ENCODE measurements at regions not wholly inside any gene's neighbourhood (a gene's known extent, or its start where the extent isn't known, plus 50 kb on each side); places are given as distances from the start of the nearest gene placed in this dataset.

DNA sequence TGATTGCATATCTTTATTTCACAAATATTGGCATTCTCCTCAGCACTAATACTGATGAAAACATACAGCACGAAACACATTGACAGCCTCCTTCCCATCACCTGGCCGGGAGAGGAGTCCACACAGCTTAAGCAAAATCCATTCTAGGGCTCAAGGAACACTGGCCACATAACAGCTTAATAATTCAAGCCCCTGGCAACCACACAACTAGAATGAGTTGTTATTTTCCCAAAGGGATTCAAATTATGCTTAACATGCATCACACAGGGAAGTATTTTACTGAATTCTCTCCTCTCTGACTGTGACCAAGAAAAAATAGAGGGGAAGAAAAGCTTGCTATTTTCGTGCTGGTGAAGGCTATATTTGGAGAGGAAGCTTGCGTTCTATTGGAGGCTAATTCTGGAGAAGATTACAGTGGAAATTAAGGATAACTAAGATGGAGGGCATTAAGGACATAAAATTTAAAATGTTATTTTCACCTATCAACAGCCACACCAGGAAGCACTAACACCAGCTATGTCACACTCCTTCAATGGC lies 198.5 kb downstream of the ADGRG6 start:
- no peak for DNase-seq (ENCODE audit: low spot score)

DNA sequence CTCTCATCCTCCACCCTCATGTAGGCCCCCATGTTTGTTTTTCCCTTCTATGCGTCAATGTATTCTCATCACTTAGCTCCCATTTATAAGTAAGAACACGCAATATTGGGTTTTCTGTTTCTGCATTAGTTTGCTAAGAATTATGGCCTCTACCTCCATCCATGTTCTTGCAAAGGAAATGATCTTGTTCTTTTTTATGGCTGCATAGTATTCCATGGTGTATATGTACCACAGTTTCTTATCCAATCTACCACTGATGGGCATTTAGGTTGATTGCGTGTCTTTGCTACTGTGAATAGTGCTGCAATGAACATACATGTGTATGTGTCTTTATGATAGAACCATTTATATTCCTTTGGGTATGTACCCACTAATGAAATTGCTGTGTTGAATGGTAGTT lies 200.0 kb downstream of the ADGRG6 start:
- DNase-seq (ENCODE audit: low spot score) = no peak

DNA sequence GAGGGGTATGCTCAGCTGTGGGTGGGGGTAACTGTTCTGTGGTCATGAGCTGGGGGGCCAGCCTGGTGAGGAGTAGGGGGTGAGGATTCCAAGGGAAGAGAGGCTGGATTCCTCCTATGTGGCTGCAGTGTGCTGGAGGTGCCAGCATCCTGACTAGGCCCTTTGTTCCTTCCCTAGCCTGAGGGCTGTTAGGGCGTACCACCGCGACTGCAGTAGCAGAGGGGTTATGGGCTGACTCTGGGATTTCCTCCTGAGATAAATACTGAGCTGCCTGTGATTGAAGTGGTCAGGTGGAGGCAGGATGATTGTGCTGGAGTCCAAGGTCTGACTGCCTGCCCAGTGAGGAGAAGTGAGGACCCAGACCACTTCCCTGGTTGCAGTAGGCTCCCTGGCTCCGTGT lies 205.3 kb downstream of the ADGRG6 start:
- DNase-seq (ENCODE audit: low spot score) = peak; percentile 13

DNA sequence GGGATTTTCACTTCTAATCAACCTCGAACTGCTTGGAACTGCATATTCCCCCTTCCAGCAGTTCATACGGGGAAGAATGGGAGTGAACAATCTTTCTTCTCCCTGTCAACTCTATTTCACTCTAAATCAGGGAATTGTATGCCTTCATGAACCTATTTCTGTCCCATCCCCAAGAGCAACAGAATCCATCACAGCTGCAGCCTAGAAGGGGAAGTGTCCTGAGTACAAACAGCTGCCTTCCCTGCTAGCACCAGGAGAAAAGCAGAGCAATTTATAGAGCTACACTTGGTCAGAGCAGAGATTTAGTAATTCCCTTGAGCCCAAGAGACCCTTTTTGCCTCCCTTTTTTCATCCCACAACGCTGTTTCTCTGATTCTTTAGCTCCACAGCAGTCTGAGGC lies 208.4 kb downstream of the ADGRG6 start:
- DNase-seq (ENCODE audit: low spot score) = no peak

DNA sequence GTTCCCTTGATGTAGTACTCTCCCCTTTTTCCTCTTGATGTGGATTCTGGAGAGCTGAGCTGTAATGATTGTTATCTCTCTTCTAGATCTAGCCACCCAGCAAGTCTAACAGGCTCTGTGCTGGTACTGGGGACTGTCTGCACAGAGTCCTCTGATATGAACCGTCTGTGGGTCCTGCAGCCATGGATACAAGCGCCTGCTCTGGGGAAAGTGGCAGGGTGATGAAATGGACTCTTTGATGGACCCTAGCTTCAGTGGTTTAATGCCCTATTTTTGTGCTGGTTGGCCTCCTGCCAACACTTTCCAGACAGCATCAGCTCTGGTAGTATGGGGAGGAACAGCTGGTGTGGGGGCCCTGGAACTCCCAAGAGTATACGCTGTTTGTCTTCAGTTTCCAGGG lies 216.3 kb downstream of the ADGRG6 start:
- no peak for DNase-seq (ENCODE audit: low spot score)

DNA sequence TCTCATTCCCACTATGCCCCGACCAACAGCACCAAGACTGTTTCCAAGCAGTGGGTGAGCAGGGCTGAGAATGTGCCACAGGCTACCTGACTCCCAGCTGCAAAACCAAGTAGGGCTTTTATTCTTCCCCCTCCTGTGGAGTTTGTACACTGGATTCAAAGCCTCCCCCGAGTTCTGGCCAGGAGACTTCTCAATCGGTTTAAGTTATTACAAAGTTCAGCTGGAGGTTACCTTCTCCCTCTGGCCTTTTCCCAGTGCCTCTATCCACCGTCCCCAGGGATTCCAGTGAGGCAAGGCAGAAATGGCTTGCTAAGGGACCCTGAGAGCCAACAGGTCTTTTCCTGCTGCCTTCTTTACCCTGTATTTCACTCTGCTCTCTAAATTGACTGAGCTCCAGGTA lies 217.0 kb downstream of the ADGRG6 start:
- DNase-seq (ENCODE audit: low spot score) = no peak

DNA sequence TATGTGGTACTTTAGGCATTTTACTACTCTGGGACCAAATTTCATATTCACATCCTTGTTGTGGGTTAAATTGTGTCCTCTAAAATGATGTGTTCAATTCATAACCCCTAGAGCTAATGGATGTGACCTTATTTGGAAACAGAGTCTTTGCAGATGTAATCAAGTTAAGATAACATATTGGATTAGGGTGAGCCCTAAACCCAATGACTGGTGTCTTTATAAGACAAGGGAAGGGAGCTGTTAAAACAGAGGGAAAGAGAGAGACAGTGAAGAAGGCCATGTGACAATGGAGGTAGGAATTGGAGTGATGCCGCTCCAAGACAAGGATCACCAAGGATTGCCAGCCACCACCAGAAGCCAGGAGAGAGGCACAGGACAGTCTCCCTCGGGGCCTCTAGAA lies 220.0 kb downstream of the ADGRG6 start:
- DNase-seq (ENCODE audit: low spot score) = no peak

DNA sequence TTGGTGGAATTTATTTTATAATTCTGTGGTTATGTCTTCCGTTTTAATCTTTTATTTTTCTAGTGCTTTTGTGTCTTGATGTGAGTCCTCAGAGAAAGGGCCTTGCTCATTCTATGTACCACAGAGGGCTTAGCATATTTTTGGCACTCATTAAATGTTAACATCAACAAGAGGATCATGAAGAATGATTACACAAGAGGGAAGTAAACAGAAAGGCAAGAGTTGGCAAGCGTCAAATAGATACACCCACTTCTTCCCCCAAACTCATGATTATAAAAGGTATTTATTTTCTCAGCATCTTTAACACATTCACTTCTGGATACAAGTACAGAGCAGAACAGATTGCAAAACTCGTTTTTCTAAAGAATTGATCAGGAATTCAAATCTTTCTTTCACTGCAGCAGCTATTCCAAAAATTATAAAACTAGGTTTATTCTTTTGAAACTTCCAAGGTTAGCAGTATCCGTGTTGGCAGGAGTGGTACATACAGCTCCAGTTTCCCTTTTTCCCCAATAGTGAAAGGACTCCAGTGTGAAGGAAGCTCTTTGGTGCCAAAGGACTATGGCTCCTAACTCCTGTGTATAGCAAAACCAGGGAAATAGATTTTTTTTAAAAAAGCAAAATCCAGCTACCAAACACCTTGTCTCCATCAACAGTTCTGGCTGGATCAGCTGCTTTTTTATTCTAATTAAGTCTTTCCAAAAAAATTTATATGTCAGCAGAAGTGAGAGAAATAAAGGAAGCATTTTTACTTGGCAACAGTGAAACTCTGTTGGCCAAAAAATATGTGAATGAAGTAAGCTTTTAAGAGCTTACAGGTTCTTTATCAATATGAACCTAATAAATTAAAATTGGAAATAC lies 221.9 kb downstream of the ADGRG6 start:
- DNase-seq (ENCODE audit: low spot score) = no peak

DNA sequence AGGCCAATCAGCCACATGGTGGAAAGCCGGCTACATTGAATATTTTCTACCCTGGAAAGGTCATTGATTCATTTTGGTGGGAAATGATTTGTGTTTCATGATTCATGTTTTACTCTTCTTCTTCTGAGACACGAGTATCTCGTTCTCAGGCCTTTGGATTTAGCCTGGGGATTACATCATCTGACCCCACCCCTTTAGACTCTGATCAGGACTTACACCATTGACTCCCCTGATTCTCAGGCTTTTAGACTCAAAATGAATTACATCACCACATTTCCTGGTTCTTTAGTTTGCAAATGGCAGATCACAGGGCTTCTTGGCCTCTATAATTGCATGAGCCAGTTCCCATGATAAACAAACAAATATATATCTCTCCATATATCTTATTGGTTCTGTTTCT lies 228.8 kb downstream of the ADGRG6 start:
- DNase-seq (ENCODE audit: low spot score) = no peak

DNA sequence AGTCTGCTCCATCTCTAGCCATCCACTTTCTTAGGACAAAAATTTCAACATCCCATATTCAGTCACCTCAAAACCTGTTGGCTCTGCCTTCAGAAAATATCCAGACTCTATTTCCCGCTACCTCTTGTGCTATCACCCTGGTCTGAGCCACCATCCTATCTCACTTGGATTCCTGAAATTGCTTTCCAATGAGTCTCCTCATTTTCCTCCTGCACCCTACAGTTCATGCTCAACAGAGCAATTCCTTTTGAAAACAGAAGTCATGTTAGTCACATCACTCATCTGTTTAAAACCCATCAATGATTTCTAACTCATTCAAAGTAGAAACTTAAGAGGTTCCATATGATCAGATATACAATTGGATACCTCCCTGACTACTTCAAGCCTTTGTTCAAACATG lies 229.9 kb downstream of the ADGRG6 start:
- no peak for DNase-seq (ENCODE audit: low spot score)

DNA sequence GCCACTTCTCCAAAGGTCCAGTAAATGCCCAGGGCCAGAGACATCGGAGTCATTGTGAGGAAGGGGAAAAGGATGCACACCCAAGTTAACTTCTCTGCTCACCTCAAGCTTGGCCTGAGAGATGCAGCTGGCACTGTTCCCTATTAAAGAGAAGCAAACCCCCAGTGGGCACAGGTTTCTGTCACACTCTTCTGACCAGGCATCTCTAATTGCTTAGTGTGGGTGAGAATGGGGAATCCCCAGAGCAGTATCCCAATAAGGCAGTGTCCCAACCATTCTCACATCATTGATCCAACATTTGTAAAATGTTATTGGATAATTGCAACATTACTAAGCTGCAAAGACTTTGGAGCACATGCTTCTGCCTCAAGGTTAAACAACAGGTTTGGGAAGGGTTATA lies 232.3 kb downstream of the ADGRG6 start:
- DNase-seq (ENCODE audit: low spot score) = no peak

DNA sequence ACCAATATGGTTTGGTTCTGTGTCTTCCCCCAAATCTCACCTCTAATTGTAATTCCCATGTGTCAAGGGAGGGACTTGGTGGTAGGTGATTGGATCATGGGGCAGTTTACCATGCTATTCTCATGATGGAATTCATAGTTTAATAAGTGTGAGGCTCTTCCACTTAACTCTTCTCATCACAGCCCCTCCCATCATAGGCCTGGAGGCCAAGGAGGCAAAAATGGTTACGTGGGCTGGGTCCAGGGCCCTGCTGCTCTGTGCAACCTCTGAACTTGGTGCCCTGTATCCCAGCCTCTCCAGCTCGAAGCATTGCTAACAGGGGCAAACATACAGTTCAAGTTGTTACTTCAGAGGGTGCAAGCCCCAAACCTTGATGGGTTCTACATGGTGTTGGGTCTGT lies 232.7 kb downstream of the ADGRG6 start:
- no peak for DNase-seq (ENCODE audit: low spot score)

DNA sequence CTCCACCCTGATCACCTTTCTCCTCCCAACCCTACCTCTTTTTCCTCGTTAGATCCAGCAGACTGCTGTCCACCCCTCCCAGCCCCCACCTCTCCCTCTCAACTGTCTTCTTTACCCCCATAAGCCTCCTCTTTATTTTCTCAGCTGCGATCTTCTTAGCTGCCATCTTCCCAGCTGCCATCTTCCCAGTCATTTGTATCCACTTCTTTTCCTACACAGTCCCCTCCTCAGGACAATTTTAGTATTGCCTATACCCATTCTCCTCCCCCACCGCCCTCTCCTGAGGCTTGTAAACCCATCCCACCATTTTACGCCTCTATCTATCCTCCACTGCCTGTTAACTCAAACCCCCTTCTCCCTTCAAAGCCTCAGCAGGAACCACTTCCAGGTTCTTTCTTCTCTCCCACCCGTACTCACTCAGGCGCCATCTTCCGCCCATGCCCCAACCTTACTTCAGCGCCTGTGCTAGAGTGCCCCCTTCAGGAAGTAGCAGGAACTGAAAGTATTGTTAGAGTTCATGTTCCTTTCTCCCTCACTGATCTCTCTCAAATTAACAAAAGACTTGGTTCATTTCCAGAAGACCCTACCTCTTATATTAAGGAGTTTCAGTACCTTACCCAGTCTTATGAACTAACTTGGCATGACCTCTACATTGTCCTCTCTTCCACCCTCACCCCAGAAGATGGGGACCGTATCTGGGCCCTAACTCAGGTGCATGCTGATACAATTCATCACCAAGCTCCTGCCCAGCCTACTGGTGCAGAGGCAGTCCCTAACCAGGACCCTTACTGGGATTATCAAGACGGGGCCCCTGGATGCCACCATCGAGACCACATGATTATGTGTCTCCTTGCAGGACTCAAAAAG lies 236.0 kb downstream of the ADGRG6 start:
- peak; percentile 26 for DNase-seq (ENCODE audit: low spot score)

DNA sequence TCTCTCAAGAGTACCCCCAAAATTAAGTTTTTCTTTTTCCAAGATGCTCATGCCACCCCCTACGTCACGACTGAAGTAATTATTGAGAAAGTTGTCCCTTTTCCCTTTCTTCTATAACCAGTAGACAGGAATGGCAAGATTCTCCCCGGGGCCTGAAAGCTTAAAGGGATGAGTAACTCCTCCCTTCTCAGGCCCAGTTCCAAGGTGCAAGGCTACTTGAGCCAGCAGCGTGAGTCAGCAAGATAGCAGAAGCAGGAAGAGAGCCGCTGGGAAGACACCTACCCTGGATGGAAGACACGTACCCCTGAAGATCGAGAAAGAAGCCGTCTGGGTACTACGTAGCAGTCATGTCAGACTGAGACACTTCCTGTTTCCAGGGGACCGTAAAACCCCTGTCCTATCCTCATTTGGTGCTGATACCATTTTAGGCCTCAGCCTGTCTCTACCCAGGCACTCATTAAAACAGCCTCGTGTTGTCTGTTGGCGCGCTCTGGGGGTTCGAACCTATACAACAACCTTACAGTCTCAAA lies 241.0 kb downstream of the ADGRG6 start:
- no peak for DNase-seq (ENCODE audit: low spot score)

DNA sequence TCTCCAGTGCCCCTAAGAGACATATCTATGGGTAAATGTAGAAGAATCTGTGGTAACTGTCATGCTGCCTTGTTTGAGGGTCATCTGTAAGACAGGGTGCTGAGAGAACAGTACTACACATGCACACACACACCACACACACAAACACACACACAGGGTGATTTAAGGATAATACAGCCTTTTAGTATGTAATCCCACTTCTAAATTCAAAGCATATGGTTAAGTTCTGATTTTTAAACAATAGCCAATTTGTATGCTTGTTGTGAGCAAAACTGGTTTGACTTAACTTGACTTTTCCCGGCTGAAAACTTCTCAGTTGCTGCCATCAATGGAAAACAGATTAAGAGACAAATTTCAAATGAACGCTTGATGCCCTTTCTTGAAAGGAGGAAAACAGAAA lies 241.8 kb downstream of the ADGRG6 start:
- no peak for DNase-seq (ENCODE audit: low spot score)

DNA sequence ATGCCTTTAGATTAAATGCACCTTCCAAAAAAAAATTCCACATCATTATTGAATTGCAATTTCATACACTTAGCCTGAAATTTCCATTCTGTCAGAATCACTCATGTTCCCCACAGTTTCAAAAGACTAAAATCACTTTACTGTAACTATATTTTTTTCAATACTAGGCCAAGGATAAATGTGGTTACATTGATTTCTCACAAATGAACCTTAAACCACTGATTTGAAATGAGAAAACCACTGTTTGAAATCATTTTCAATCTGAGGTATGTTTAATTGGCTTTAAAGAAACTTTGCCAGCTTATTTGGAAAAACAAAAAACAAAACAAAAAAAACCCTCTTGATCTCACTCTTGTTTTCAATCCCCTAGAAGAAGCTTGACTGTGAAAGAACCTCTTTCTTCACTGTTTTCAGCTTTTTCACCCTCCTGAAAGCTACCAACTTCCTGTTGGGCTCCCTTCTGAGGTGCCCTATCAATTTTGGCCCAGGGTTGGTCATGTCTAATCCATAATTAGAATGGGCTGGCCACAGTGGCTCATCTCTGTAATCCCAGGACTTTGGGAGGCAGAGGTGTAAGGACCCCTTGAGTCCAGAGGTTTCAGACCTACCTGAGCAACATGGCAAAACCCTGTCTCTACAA lies 242.5 kb downstream of the ADGRG6 start:
- no peak for DNase-seq (ENCODE audit: low spot score)

DNA sequence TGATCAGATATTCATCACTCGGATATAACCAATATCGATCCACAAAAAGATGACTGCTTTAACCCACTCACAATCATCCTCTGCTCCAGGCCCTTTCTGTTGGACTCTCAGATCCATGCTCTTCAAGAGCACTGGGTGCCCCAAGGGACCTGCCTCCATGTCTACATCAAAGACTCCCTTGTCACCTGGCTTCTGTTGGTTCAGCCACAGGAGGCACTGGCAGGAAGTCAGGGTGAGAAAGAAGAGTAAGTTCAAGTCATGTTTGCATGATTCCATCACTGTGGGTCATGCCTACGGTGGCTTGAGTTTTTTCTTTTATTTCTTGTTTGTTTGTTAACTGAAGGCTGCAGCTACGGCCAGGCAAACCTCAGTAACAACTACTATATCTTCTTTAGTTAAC lies 243.3 kb downstream of the ADGRG6 start:
- no peak for DNase-seq (ENCODE audit: low spot score)

DNA sequence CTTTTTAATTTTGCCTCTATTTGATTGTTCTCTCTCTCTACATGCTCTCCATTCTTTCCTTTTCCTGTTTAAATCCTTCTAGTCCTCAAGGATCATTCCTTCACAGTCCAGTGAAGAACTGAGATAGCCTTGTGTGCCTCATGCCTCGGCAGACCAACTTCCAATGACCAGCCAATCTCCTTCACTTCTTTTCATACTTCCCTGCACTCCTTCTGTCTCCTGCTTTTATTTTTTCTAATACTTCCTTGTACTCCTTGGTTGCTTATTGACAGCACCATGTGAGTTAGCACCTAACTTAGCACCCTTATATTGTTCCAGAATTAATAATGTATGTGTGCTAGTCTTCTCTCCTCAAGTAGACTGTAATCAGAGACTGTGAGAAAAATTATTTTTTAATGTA lies 246.8 kb downstream of the ADGRG6 start:
- DNase-seq (ENCODE audit: low spot score) = no peak

DNA sequence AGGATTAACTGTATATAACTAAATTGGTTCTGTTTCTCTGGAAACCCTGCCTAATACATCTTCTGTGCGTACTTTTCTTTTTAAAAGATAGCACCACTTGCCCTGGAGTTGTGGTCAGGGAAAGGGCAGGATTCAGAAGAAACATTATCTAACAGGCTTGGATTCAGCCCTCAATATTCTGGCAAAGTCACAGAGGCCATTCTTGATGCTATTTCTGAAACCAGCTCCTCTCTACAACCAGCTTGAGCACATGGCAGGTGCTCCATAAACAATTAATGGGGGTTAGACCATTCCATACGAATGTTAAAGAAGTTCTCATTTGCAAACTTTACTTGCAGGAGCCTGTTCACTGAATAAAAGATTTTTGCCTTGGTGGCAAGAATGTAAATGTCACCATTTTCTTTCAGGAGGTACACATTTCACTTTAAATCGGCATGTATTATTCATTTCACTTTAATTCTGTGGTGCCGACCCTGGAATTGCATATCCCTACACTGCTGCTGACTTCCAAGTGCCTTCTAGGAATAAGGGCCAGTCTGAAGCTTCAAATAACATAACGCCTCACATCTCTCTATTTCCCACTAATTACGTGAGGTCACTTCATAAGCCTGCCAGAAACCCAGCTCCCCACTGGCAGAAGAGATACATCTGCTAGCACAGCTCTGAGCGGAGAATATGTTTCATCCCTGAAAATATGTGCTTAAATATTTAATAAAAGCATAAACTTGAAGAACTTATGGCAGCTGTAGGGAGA lies 248.7 kb downstream of the ADGRG6 start:
- DNase-seq (ENCODE audit: low spot score) = no peak

DNA sequence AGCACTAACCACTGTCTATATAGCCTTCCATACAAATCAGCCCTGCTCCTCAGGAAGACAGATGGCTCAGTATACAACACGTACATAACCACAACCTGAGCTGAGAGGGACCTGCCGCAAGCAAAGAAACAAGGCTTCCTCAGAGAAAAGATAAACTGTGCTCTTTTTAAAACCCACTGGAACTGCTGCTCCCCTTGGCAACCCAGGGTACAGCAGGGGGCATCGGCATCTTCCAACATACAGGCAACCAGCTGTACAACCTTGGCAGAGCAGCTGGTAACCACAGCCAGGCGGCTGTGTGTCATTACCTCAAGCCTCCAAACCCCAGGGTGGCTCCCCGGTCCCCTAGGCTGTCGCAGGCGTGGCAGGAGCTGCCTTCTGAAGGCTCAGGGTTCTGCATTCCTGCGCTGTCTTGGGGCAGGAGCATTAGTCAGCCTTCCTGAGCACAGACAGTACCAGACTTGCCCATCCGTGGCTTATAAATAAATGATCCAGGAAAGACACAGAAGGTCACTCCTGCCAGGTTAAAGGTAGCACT lies 249.5 kb downstream of the ADGRG6 start:
- no peak for DNase-seq (ENCODE audit: low spot score)

DNA sequence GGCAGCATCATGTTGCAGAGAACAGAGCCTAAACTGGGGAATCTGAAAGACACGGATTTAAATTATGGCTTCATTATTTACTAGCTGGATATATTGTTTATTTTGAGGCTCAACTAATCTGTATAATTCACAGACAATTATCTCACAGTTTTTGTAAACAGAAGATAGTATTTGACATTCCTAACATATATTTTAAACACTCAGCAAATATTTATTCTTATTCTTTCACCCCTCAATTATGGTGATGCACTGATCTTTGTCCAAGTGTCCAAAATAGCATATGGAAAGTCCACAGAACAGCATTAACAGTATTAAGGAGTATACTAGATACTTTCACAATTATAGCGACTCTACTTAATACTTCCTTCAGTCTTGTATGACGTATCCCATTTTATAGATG lies 257.0 kb downstream of the ADGRG6 start:
- no peak for DNase-seq (ENCODE audit: low spot score)
